CD4-positive, alpha-beta T cell treated with Interleukin-4 for 4 hours (primary cell): ENCODE measurements at regions not wholly inside any gene's neighbourhood (a gene's known extent, or its start where the extent isn't known, plus 50 kb on each side); places are given as distances from the start of the nearest gene placed in this dataset.

ENCODE experiments used
- DNase-seq: peaks from one replicate; pipeline ENCODE4 v3.0.0-alpha.2; 2020

DNA sequence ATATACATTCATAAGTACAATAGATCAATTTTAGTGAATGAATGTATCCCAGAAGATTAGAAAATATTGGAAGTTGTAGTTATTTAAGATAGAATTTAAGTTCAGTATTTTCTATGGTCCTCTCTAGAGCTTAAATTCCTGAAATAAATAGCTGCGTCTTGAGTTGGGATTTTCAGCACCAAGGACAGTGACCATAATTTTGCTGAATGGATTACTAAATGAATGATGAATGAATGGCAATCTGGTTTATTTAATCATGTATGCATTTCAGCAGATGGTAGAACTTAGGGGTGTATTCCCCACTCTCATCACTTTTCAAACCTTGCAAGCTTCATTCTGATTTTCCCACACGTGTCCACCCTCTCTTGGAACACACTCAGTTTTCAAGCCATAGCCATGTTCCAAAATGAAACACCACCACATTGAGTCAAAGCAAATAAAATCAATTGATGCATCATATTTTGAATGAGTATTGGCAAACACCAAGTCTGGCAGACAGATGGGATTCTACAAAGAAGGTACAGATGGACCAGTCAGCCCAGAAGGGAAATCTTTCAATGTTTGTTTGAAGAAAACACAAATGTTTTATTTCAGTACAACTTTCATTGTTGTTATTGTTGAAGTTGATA, 362.2 kb upstream of the NXPH2 start:
- DNase-seq, result no peak

DNA sequence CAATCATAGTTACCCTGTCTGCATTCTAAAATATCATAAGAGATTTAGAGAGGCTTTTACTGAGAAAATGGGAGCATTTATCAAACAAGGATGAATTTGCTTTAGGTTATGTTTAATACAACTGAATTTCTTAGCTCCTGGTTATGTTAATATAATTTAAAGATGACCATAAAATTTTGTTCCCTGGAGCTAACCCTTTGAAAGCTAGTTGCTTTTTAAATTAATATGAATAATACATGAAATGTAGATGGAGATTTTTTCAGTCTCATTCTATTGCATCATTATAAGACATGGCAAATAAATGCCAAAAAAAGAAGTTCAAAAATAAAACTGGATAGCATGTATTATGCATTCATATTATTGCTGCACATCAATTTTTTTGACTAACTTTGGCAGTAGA, 344.1 kb upstream of the NXPH2 start:
- no peak for DNase-seq

DNA sequence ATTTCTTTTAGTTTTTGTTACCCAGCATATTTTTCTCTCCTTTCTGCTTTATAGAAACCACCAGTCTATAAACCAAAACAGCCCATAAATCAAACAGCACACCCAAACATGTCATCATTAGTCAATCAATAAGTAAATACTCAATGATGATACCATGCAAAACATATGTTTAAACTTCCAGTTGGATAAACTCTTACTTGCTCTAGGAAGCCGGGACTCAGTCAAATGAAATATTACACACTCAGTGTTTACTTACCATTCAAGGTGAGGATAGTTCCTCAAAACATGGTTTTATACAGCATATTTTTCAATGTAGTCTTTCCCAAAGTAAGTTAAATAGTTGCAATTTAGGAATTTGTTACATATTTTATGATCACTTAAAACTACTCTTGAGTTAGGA, 343.6 kb upstream of the NXPH2 start:
- DNase-seq, result no peak

GRCh38 chr2:139122711-139123158, 342.5 kb upstream of the NXPH2 start:
- DNase-seq, result no peak

DNA sequence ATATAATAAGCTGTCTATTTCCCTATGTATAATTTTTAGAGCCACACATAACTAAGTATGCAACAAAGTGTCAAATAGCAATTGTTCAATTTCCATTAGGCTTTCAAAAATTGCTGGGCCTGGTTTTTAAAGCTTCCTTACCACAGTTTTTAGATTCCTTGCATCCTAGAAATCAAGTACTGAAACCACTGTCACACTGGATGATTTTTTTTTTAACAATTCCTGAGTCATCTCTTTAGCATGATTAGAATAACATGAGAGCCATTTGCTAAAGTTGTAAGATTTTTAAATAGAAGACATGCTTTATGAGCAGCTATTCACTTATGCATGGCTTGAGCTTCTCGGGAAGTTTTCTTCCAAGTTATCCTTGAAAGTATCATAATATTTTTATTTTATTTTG, 319.5 kb upstream of the NXPH2 start:
- no peak for DNase-seq

DNA sequence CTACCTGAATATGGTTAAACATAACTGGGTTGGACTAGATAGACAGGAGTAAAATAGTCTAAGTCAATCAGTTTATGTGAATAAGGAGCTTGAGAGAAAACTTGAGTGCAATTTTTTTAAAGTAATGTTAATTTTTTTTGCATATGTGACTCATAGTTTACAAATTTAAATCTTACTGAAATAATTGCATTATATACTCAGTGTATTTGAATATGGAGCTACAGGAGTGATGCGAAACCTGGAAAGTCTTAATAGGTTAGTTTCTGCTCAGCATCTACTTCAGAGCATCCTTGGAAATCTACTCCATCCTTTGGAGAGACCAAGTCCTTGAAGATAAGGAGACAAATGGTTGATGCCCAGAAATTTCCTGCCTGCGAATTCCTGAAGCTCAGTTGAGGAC, 318.8 kb upstream of the NXPH2 start:
- DNase-seq, result no peak

DNA sequence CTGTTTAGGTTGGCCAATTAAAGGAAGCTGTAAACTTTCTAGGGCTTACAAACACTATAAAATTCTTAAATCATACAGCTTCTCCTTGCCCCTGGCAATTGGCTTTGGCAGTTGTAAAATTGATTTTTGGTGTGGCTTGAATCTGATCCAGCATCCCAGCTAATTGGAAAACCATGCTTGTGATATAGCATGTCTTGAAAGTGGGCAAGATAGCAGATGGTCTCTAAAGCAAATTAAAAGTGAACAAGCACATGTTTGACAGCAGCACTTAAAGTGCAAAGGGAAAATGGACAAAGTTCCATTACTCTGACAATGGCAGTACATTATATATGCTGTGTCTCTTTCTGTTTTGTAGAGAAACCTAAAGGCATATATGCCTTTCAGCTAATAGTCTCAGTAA, 302.9 kb upstream of the NXPH2 start:
- no peak for DNase-seq

DNA sequence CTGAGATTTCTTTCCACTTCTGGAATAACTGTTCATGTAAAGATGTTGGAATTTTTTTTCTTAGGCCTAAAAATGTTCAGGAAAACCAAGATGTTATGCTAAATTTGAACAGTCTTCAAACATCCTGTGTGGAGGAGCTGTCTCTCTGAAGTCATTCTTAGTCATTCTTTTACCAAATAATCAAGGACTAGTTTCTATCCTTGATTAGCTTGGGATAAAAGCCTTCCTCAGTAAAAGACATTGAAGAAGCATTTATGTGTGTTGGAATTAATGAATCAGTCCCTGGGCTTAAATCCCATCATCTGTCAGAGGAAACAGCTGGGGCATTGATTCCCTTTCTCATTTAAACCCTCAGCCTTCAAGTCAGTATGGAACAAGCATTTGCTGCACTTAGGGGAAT, 300.1 kb upstream of the NXPH2 start:
- DNase-seq, result no peak

DNA sequence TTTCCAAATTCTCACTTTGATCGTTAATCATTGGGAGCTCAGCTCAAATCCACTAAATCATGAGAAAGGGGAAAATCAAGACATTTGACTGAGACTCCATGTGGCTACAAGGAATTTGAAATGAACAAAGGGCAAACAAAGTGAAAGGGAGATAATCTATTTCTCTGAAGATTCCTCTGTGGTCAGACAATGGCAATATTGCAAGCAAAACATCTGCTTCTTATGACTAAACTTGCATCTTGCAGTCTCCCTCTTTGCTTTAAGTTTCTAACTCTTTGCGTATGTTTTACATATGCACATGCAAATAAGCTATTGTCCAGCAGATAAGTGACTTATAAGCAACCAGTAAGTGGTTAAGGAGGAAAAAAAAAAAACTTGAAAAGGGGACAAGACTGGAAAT, 299.1 kb upstream of the NXPH2 start:
- DNase-seq, result no peak

DNA sequence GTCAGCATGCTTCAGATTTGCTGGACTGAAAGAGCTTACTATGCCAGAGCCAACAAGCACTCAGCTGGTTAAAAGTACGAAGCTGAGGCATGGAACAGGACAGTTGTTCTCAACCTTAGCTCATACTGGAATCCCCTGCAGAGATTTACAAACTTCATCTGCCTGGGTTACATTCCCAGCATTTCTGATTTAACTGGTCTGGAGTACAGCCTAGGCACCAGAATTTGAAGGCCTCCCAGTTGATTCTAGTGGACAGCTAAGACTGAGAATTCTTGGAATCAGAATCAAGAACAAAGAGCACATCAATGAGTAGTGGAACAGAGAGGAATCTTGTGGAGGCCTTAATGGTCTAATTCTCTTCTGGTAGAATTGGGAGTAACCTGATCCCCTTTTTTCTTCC, 298.2 kb upstream of the NXPH2 start:
- DNase-seq, result no peak

GRCh38 chr2:139077099-139077737, 297.0 kb upstream of the NXPH2 start:
- DNase-seq, result no peak

GRCh38 chr2:139067874-139068273, 287.7 kb upstream of the NXPH2 start:
- DNase-seq, result no peak

DNA sequence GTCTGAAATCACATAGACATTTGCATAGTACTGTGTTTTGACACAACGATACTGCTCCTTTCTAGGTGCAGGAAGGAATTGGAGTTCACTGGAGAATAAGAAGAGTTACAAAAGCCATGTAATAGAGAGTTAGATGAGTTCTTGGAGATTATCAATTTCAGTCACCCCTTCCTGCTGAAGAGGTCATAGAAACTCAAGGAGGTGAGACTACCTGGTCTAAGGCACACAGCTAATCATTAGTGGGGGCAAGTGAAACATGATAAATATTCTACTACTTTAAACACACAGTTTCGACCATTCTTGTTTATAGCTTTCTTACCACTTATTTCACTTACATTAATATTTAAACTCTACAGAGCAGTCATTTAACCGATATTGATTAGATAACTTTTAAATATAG, 286.9 kb upstream of the NXPH2 start:
- DNase-seq, result no peak

- no peak for DNase-seq
Observed at GRCh38 chr2:139064159-139064558, 284.0 kb upstream of the NXPH2 start.

DNA sequence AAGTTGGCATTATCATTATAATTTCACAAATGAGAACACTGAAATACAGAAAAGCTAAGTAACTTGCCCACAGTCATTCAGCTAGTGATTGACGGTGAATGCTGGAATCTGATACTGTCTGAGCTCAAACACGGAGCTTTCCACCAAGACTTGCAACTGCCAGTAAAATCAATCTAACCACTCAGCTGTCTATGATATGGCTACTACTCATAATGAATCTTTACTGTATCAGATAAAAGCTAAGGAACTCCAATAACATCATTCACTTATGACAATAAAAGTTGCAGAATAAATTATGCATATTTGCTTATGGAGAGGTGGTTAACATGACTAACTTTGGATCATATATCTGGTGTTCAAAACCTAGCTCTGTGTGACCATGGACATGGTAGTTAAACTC, 279.4 kb upstream of the NXPH2 start:
- no peak for DNase-seq

DNA sequence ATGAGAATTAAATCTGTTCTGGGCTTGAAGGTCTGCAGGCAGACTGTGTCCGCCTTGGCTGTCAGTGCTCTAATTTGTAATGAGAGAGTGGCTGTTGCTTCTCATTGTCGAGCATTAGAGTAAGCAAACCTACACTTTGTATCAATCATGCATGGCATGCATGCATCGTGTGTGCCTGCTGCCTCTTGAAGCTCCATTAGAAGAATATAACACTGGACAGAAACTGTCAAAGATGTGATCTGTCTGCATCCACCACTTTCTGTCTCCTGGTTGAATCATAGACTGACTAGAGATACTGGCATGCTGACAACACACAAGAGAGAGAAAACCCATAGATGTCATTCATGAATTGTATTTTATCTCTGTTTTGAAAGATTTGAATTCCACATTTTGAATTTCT, 275.0 kb upstream of the NXPH2 start:
- DNase-seq, result no peak

GRCh38 chr2:139048017-139048416, 267.8 kb upstream of the NXPH2 start:
- no peak for DNase-seq

DNA sequence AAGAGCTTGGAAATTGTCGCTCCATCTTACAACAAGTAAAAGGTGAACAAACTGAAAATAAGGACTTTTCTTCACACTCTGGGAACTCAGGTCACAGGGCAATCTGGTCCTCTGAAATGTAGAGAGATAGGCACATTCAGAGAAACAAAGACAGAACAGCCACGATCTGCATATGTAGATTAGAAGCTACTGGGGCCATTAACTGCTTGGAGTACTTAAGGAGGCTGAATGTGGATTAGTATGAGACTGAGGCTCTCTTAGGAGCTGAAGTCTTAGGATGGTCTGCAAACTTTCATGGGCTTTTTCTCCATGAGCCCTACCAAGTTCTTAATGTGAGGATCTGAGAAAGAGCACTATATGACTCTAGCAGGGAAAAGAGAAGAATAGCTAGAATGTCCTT, 265.3 kb upstream of the NXPH2 start:
- no peak for DNase-seq

DNA sequence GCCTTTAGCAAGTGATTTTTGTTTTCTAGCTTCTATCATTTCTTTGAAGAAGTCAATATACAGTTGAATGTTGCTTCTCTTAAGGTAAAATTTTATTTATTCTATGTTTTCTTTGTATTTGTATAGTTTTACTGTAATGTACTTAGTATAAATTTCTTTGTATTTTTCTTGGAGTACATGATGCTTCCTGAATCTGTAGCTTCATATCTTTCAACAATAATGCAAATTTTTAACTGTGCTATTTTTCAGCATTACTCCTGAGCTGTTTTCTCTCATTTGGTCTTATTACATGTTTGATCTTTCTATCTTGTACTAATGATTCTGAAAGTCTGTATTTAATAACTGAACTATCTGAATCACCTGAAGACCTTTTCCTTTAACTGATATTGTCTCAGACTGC, 253.9 kb upstream of the NXPH2 start:
- DNase-seq, result no peak

GRCh38 chr2:139033300-139033699, 253.1 kb upstream of the NXPH2 start:
- no peak for DNase-seq

DNA sequence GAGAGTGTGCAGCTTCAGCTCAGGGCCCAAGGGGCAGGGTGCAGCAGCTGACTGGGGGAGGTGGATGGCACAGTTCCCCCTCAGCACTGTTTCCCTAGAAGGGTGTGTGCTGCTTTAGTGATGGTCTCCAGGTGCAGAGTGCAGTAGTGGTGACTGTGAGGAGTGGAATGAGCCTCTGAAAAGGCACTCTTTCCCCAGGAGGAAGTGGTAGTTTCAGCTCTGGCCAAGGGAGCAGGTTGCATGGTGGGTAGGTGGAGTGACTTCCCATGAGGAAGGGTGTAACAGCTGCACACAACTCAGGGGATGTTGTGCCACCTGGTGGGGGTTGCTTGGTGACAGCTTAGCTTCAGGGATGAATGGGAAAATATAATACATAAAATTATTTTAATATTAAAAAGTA, 251.5 kb upstream of the NXPH2 start:
- DNase-seq, result no peak

GRCh38 chr2:139020287-139020686, 240.1 kb upstream of the NXPH2 start:
- no peak for DNase-seq

DNA sequence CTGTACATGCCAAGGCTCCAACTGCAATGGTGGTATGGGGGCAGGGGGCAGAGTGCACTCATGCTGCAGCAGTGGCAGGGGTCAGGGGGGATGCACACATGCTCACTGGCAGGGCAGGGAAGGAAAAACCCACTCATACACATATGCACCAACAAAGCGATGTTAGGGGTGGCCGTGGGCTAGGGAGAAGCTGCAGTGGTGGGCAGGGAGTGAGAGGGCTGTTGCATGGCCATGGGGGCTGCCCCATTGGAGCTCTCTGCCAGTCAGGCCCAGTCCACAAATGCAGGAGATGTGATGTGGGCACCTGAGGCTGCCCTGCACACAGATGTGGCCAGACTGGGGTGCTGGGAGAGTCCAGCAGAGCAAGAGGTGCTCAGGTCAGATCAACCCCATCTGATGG, 238.1 kb upstream of the NXPH2 start:
- DNase-seq, result no peak

GRCh38 chr2:139007130-139007529, 226.9 kb upstream of the NXPH2 start:
- DNase-seq, result no peak

DNA sequence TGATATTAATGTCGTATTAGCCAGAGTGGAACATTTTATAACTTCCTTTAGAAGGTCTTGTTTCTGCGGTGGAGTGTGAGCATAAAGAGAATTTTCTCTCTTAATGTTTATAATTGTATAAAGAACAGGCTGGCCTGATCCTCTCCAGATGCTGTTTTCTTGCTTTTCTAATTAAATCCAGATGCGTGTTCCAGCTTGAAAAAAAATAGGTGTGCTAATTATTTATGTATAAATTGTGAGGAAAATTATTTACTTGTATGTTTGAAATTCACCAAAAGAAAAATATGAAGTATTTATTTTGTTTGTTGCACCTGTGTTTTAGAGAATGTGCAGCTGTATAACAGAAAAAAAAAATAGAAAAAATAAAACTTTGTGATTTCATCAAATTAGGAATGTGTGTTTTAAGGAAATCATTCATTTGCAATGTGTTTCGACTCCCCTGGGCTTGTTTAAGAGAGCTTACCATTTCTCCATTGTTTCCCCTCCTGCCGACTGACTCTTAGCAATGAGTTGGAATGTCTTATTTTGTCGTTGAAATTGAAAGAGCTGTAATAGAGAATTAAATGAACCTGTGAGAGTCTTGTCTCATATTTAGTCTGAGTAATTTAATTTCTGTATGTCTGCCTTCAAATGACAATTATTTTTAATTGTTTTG, 220.1 kb upstream of the NXPH2 start:
- DNase-seq, result no peak
